ENCODE measurements at regions not wholly inside any gene's neighbourhood (a gene's known extent, or its start where the extent isn't known, plus 50 kb on each side); places are given as distances from the start of the nearest gene placed in this dataset.

DNA sequence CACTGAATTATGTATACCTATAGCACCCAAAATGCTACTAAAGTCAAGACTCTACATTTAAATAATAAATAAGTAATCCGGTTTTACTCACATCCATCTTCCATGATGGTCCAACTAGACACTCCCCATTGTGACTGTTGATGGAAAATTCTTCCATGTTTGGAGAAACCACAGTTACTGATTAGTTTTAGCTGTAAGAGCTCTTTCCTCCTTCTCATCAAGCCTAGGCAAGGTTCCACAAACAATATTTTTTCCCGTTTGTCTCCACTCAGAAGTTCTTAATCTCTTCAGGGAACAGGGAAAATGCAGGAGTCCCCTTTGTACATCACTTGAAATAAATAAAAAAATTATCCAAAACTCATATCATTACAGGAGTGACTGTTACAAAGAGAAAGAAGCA lies 70.7 kb upstream of the EDNRB start:
- H3K27ac Mint-ChIP-seq = no peak overlapping the region
- no peaks in the 10 kb centered on the region for H3K4me1 ChIP-seq (ENCODE audit: insufficient read depth, low read length)
- H3K4me3 Mint-ChIP-seq = no peak overlapping the region
- H3K9me3 ChIP-seq (ENCODE audit: low read length) = no peaks in the 10 kb centered on the region
- DNase-seq = no peak
- CTCF ChIA-PET = no interaction called here
- H3K27me3 ChIP-seq (ENCODE audit: insufficient read depth, low read length, poor library complexity, severe bottlenecking) = no peaks in the 10 kb centered on the region
- no peaks in the 10 kb centered on the region for H3K9me3 Mint-ChIP-seq
- H3K4me3 ChIP-seq (ENCODE audit: low read length) = no peak overlapping the region
- no peaks in the 10 kb centered on the region for H3K36me3 ChIP-seq (ENCODE audit: insufficient read depth, low read length)
- no peaks in the 10 kb centered on the region for H3K36me3 Mint-ChIP-seq
- H3K27ac ChIP-seq (ENCODE audit: low read depth, low read length) = no peak overlapping the region
- H3K27me3 Mint-ChIP-seq = peaks cover 0 to 15% of the 10 kb centered on the region in 2 donors
- no peaks in the 10 kb centered on the region for H3K4me1 Mint-ChIP-seq
- POLR2A ChIA-PET = no interaction called here

DNA sequence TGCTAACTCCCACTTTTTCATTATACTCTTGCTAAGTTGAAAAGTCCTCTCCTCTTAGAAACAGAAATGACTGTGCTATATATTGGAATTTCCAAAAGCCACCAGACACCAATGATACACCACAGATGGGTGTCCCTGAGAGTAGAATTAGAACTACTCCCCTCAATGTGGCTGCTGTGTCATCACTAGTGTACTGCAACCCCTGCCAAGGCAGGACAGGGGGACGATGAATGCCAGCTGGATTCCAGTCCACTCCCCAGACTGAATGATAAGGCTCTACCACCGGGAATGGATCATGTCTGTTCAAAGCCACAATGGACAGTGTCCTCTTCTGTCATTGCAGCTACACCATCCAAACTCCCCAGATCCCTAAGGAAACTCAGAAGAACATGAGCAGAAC lies 69.7 kb upstream of the EDNRB start:
- H3K27ac Mint-ChIP-seq = no peak overlapping the region

DNA sequence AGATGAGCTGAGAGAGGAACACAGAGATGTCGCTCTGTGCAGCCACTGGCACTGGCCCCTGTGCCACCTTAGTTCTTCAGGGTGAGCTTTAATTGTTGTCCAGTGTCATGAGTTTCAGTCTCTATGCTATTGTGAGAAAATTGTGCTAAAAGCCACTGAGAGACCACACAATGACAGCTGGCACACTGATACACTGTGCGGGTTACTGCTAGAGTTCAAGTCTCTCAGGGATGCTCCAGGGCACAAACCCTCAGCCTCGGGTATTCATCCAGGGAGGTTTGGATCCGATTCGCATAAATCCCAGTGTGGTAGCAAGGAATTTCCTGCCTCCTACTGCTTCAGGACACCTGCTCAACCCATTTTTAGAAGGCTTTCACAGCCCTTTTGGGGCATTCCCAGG lies 68.1 kb upstream of the EDNRB start:
- Histone ChIP-seq H3K36me3 (ENCODE audit: insufficient read depth, low read length) (no peaks in the 10 kb centered on the region), H3K4me1 (ENCODE audit: insufficient read depth, low read length) (no peaks in the 10 kb centered on the region), H3K4me3 (ENCODE audit: low read length) (no peak overlapping the region), H3K9me3 (ENCODE audit: low read length) (no peaks in the 10 kb centered on the region), H3K27ac (ENCODE audit: low read depth, low read length) (no peak overlapping the region), H3K27me3 (ENCODE audit: insufficient read depth, low read length, poor library complexity, severe bottlenecking) (no peaks in the 10 kb centered on the region)
- Mint-ChIP-seq H3K9me3 (no peaks in the 10 kb centered on the region), H3K4me1 (no peaks in the 10 kb centered on the region), H3K36me3 (no peaks in the 10 kb centered on the region), H3K27me3 (peaks cover 0 to 19% of the 10 kb centered on the region in 2 donors), H3K27ac (no peak overlapping the region), H3K4me3 (no peak overlapping the region)
- DNase-seq = no peak
- POLR2A ChIA-PET = no interaction called here
- CTCF ChIA-PET = no interaction called here

More for the DNA sequence above, 69.7 kb upstream of the EDNRB start:
- CTCF ChIA-PET = no interaction called here
- H3K9me3 Mint-ChIP-seq = no peaks in the 10 kb centered on the region
- DNase-seq = no peak
- H3K4me1 ChIP-seq (ENCODE audit: insufficient read depth, low read length) = no peaks in the 10 kb centered on the region
- no peaks in the 10 kb centered on the region for H3K9me3 ChIP-seq (ENCODE audit: low read length)
- H3K36me3 ChIP-seq (ENCODE audit: insufficient read depth, low read length) = no peaks in the 10 kb centered on the region
- H3K4me1 Mint-ChIP-seq = no peaks in the 10 kb centered on the region
- H3K4me3 ChIP-seq (ENCODE audit: low read length) = no peak overlapping the region
- no peak overlapping the region for H3K27ac ChIP-seq (ENCODE audit: low read depth, low read length)
- no peaks in the 10 kb centered on the region for H3K27me3 ChIP-seq (ENCODE audit: insufficient read depth, low read length, poor library complexity, severe bottlenecking)
- POLR2A ChIA-PET = no interaction called here
- H3K27me3 Mint-ChIP-seq = peaks cover 0 to 18% of the 10 kb centered on the region in 2 donors
- no peaks in the 10 kb centered on the region for H3K36me3 Mint-ChIP-seq
- no peak overlapping the region for H3K4me3 Mint-ChIP-seq

GRCh38 chr13:77985866-77986636 lies 67.4 kb upstream of the EDNRB start:
- H3K27ac Mint-ChIP-seq = peak overlapping the region in 1 of 8 donors; percentile 16

GRCh38 chr13:77981281-77981881 lies 62.8 kb upstream of the EDNRB start:
- Mint-ChIP-seq H3K27ac (no peak overlapping the region), H3K4me1 (no peaks in the 10 kb centered on the region), H3K9me3 (peaks cover 0 to 3% (median 0%) of the 10 kb centered on the region in 5 donors), H3K27me3 (peaks cover 0 to 15% of the 10 kb centered on the region in 2 donors), H3K4me3 (no peak overlapping the region), H3K36me3 (no peaks in the 10 kb centered on the region)
- Histone ChIP-seq H3K4me1 (ENCODE audit: insufficient read depth, low read length) (no peaks in the 10 kb centered on the region), H3K27ac (ENCODE audit: low read depth, low read length) (no peak overlapping the region), H3K4me3 (ENCODE audit: low read length) (no peak overlapping the region), H3K9me3 (ENCODE audit: low read length) (no peaks in the 10 kb centered on the region), H3K36me3 (ENCODE audit: insufficient read depth, low read length) (no peaks in the 10 kb centered on the region), H3K27me3 (ENCODE audit: insufficient read depth, low read length, poor library complexity, severe bottlenecking) (no peaks in the 10 kb centered on the region)
- POLR2A ChIA-PET = no interaction called here
- DNase-seq = no peak
- CTCF ChIA-PET = no interaction called here

More at GRCh38 chr13:77985866-77986636, 67.4 kb upstream of the EDNRB start:
- Mint-ChIP-seq H3K4me1 (no peaks in the 10 kb centered on the region), H3K4me3 (no peak overlapping the region), H3K36me3 (no peaks in the 10 kb centered on the region), H3K27me3 (peaks cover 0 to 22% of the 10 kb centered on the region in 2 donors), H3K9me3 (no peaks in the 10 kb centered on the region)
- CTCF ChIA-PET = no interaction called here
- Histone ChIP-seq H3K27me3 (ENCODE audit: insufficient read depth, low read length, poor library complexity, severe bottlenecking) (no peaks in the 10 kb centered on the region), H3K9me3 (ENCODE audit: low read length) (no peaks in the 10 kb centered on the region), H3K36me3 (ENCODE audit: insufficient read depth, low read length) (no peaks in the 10 kb centered on the region), H3K4me3 (ENCODE audit: low read length) (no peak overlapping the region), H3K4me1 (ENCODE audit: insufficient read depth, low read length) (no peaks in the 10 kb centered on the region), H3K27ac (ENCODE audit: low read depth, low read length) (no peak overlapping the region)
- POLR2A ChIA-PET = no interaction called here
- no peak for DNase-seq

- no peaks in the 10 kb centered on the region for H3K4me1 Mint-ChIP-seq
- DNase-seq = no peak
- H3K9me3 ChIP-seq (ENCODE audit: low read length) = no peaks in the 10 kb centered on the region
- no peaks in the 10 kb centered on the region for H3K36me3 Mint-ChIP-seq
- peaks cover 0 to 3% (median 0%) of the 10 kb centered on the region in 5 donors for H3K9me3 Mint-ChIP-seq
- H3K4me1 ChIP-seq (ENCODE audit: insufficient read depth, low read length) = no peaks in the 10 kb centered on the region
- H3K27me3 Mint-ChIP-seq = peaks cover 0 to 11% of the 10 kb centered on the region in 2 donors
- no peak overlapping the region for H3K27ac Mint-ChIP-seq
- no peaks in the 10 kb centered on the region for H3K27me3 ChIP-seq (ENCODE audit: insufficient read depth, low read length, poor library complexity, severe bottlenecking)
- ChIA-PET POLR2A (no interaction called here), CTCF (no interaction called here)
- H3K4me3 Mint-ChIP-seq = no peak overlapping the region
- no peak overlapping the region for H3K27ac ChIP-seq (ENCODE audit: low read depth, low read length)
- no peak overlapping the region for H3K4me3 ChIP-seq (ENCODE audit: low read length)
- no peaks in the 10 kb centered on the region for H3K36me3 ChIP-seq (ENCODE audit: insufficient read depth, low read length)
Measured at GRCh38 chr13:77980592-77980991, 62.0 kb upstream of the EDNRB start.

GRCh38 chr13:77979721-77980385 lies 61.2 kb upstream of the EDNRB start:
- peaks cover 0 to 3% (median under 1%) of the 10 kb centered on the region in 5 donors for H3K9me3 Mint-ChIP-seq
- H3K36me3 Mint-ChIP-seq = no peaks in the 10 kb centered on the region
- H3K36me3 ChIP-seq (ENCODE audit: insufficient read depth, low read length) = no peaks in the 10 kb centered on the region
- H3K4me1 ChIP-seq (ENCODE audit: insufficient read depth, low read length) = no peaks in the 10 kb centered on the region
- ChIA-PET CTCF (no interaction called here), POLR2A (no interaction called here)
- H3K27ac Mint-ChIP-seq = no peak overlapping the region
- H3K4me3 ChIP-seq (ENCODE audit: low read length) = no peak overlapping the region
- no peak overlapping the region for H3K4me3 Mint-ChIP-seq
- H3K27me3 Mint-ChIP-seq = peaks cover under 1 to 11% of the 10 kb centered on the region in 2 donors
- DNase-seq = no peak
- H3K9me3 ChIP-seq (ENCODE audit: low read length) = no peaks in the 10 kb centered on the region
- no peaks in the 10 kb centered on the region for H3K27me3 ChIP-seq (ENCODE audit: insufficient read depth, low read length, poor library complexity, severe bottlenecking)
- H3K27ac ChIP-seq (ENCODE audit: low read depth, low read length) = no peak overlapping the region
- no peaks in the 10 kb centered on the region for H3K4me1 Mint-ChIP-seq

DNA sequence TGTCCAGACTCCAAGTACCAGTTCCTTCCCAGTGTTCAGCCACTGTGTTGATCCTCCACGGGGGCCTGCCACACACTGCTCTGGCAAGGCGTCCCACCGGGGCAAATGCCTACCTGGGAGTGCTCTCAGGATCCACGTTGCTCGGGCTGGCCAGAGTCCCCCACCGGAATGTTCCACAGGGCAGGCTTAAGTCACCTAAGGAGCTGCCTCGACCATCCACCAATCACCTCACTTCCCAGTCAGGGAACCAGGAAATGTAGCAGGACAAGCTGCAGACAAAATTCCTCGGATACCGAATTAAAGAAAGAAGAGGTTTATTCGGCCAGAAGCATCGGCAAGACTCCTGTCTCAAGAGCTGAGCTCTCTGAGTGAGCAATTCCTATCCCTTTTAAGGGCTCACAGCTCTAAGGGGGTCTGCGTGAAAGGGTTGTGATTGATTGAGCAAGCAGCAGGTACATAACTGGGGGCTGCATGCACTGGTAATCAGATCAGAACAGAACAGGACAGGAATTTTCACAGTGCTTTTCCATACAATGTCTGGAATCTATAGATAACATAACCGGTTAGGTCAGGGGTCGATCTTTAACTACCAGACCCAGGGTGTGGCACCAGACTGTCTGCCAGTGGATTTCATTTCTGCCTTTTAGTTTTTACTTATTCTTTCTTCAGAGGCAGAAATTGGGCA lies 56.9 kb upstream of the EDNRB start:
- no peak overlapping the region for H3K4me3 ChIP-seq (ENCODE audit: low read length)
- H3K4me3 Mint-ChIP-seq = no peak overlapping the region
- H3K36me3 ChIP-seq (ENCODE audit: insufficient read depth, low read length) = no peaks in the 10 kb centered on the region
- CTCF ChIA-PET = no interaction called here
- H3K27ac ChIP-seq (ENCODE audit: low read depth, low read length) = no peak overlapping the region
- no peak overlapping the region for H3K27ac Mint-ChIP-seq
- H3K4me1 Mint-ChIP-seq = no peaks in the 10 kb centered on the region
- no peaks in the 10 kb centered on the region for H3K4me1 ChIP-seq (ENCODE audit: insufficient read depth, low read length)
- no peaks in the 10 kb centered on the region for H3K36me3 Mint-ChIP-seq
- H3K27me3 Mint-ChIP-seq = peaks cover 3 to 4% of the 10 kb centered on the region in 2 donors
- H3K9me3 Mint-ChIP-seq = peaks cover 0 to 4% (median 2%) of the 10 kb centered on the region in 5 donors
- POLR2A ChIA-PET = no interaction called here
- no peaks in the 10 kb centered on the region for H3K27me3 ChIP-seq (ENCODE audit: insufficient read depth, low read length, poor library complexity, severe bottlenecking)
- no peaks in the 10 kb centered on the region for H3K9me3 ChIP-seq (ENCODE audit: low read length)
- DNase-seq = no peak
